ENCODE measurements at regions not wholly inside any gene's neighbourhood (a gene's known extent, or its start where the extent isn't known, plus 50 kb on each side); places are given as distances from the start of the nearest gene placed in this dataset.

- TF ChIP-seq CTCF (IDR thresholded peaks at IDR 0.05), result no peak
- no peak for TF ChIP-seq ZFX (IDR thresholded peaks at IDR 0.05; ENCODE audit: borderline replicate concordance)
Observed at GRCh38 chr9:84490842-84491325, 150.3 kb upstream of the SLC28A3 start.
